Dedifferentiated amniotic fluid mesenchymal stem cell (primary cell): ENCODE measurements at regions not wholly inside any gene's neighbourhood (a gene's known extent, or its start where the extent isn't known, plus 50 kb on each side); places are given as distances from the start of the nearest gene placed in this dataset.

Experiments used
- DNase-seq: peaks from one replicate; pipeline ENCODE4 v3.0.0-alpha.2; 2016; ENCODE audit errors: extremely low spot score

DNA sequence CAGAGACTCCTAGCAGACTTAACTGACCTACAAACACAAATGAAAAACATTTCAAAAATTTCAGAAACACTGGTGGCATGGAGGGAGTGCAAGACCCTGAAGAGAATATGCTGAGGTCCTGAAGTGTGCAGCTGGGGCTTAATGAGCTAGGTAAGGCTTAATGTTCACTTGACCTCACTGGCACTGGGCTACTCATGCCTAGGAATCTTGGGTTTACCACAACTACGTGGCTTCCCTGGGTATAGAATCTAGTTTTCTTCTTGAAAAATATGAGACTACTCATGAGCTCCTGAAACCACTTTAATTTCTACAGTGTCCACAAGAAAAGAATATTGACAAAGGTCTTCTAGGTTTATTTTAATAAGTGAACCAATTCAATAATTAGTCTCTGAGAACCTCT, 139.8 kb downstream of the HNMT start:
- DNase-seq: no peak

DNA sequence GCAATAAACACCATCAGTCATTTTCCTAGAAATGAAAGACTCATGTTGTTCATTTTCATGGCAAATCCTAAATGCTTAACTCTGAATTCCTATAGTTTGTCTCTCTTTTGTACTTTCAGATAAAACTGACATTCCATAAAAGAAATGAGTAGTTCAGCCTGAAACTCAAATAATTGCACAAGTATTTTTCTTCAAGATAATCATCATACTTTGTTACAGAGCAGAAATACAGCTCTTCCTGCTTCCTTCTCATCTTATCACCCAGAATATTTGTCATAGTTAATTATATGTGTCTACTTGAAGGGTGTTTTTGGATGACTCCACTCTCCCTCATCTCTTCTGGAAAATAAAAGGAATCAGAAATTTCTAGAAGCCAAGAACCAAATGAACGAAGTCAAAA, 141.1 kb downstream of the HNMT start:
- DNase-seq: no peak

DNA sequence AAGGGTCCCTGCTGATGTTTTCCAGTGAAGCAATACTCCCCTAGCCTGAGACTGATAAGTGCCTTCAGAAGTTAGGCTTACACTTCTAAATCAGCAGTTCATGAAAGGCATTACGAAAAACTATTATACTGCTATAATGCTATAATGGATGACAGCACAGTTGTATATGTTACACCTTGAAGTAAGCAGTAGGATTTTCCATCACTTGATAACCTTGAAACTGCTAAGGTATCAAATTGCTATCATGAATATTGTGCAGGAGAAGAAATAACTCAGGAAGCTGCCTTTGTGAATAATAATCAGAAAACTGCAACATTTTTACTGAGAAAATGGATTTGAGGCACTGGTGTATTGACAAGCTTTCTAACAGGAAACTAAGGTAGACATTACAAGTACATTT, 142.3 kb downstream of the HNMT start:
- DNase-seq: no peak

DNA sequence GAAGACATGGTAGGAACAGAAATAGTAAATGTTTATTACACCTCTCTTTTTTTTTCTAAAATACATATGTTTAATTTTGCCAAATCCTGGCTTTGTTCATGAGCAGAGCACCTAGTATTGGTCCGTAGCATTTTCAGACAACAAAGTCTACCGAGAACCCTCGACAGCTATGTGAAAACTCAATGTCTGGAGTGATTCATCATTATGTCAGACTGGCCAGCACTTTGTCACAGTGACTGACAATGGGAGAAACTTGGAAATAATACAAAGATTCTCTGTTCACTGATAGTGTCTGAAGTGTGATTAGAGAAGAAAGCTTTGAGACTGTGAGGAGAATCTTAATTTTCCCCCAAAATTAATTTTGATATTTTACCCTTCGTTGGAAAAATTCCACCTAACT, 143.0 kb downstream of the HNMT start:
- DNase-seq: no peak

DNA sequence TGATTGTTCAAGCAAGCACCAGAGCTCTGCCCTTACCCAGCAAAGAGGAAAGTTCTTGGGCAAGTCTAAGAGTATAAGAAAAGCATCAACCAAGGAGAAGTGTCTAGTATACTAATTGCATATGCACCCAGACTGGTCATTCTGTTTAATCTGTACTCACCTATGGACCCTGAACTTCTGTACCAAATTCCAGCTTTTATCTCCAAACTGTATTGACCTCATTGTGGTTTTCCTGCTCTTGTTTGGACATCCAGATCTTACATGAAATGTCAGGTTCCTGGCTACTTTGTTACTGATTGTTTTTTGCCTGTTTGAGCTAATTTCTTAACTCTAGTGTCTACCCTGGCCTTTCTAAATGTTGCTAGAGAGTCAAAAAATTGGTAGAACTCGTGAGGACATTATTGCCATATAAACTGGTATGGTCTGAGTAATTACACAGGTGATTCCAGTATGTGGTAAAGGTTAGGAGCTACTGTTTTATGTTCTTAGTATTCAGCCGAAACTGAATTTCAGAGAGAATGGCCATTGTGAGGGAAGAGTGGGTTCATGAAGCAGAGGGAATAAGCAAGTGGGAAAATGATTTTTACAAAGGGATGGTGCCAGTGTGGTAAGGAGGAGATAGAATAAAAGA, 146.3 kb downstream of the HNMT start:
- DNase-seq: no peak

DNA sequence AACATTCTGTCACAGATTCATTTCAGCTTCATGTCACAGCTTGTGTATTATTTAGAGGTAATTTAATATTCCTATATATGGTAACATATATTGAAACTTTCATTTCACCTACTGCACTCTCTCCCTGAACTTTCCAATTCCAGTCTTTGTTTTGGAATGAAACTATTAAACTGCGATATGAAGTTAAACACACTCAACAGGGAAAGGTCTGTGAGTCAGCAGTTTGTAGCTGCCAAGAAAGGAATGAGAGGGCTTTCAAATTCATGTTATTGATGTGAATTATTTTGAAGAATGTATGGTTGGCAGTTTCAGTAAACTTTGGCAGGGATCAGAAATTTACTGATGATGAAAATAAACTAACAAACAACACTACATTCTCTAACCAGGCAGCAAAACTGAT, 148.3 kb downstream of the HNMT start:
- no peak for DNase-seq

DNA sequence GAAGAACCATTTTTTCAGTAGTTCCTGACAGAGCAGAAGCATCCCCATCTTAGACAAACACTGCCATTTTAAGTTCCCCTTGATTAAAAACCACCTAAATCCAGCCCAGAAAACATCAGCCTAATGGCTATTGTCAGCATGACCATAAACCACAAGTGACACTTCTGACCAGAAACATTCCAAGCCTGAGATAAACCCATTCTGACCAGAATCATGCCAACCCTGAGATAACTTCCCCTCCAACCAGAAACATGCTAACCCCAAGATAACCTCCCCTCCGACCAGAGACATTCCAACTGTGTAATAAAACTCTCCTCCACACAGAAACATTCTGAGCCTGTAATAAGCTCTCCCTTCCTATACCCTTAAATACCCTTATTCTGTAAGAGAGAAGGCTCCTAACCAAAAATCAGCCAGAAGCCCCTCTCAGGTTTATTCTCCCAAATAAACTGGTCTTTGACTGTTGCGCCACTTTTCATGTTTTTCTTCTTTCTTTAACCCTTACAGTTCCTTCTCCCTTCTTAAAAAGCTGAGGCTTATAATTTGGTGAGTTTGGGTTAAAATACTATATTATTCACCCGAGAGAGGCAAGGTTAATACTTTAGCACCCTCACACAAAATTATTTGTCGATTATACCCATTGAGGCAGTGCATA, 149.7 kb downstream of the HNMT start:
- DNase-seq: no peak

DNA sequence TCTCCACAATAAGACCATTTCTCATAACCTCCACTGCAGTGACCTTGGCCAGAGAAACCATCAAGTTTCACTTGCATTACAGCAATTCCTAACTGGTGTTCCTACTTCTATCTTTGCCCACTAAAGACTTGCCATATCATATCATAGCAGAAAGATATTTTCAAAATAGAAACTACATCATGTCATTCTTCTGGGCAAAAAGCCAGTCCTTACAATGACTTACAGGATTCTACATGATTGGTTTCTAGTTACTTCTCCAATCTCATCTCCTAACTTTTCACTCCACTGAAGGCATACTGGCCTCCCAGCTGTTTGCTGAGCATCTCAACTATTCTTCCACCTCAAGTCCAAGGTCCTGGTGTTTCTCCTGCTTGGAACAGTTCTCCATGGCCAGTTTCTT, 151.4 kb downstream of the HNMT start:
- DNase-seq: no peak

DNA sequence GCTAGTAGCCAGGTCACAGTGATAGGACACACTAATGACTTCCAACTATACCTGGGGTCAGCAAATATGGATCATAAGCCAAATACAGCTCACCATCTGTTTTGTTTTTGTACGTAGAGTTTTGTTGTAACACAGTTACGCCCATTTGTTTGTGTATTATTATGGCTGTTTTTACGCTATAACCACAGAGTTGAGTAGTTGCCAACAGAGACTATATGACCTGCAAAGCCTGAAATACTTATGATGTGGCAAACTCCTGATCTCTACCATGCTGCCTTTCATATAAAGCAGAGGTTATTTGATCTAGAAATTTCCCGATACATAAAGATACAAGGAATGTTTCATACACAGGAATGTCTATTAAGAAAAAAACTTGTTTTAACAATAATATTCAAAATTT, 152.2 kb downstream of the HNMT start:
- DNase-seq: no peak

DNA sequence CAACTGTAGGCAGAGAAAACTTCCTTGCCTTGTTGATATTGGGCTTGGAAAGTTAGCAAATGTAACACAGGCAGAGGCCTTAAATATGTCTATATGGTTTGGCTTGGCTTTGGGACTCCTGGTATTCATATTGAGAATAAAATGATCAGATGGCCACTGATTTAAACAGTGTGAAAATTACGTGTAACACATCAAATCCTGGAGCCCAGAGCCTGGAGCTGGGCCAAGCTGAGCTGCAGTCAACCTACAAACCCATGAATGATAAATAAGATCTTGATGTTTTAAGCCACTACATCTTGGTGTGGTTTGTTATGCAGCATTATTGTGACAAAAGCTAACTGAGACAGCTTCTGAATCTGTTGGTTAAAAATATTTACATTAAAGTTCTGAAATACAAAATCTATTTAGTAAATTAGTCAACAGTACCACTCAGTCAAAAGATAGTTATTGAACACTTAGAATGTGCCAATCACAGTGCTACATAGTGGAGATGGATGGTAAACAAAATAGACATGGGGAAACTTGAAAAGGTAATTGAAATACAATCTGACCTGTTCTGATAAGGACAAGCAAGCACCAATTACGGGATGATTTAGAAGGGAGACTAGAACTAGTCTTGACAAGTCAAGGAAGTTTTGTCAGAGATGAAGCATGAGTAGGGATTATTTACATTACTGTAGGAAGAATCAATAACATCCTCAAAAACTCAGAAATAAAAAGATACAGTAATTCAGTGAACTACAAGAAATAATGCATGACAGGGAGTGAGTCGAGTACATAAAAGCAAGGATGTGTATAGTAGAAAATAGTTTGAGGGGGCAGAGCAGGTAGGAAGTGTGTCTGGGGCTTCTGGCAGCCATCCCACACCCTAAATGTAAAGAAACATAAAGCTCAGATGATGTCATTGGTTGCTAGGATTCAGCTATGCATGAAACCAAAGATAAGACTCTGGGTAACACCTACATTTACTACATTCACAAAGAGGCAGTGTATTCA, 157.7 kb downstream of the HNMT start:
- no peak for DNase-seq

DNA sequence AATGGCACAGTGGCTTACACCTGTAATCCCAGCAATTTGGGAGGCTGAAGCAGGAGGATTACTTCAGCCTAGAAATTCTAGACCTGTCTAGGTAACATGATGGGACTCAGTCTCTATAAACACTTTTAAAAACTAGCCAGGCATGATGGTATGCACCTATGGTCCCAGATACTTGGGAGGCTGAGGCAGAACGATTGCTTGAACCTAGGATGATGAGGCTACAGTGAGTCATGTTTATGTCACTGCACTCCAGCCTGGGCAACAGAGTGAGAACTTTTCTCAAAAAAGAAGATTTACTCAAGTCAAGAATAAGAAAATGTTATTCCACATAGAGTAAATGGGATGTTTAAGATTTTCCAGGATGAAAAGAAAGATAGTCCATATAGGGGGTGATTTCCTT, 158.6 kb downstream of the HNMT start:
- DNase-seq: no peak

DNA sequence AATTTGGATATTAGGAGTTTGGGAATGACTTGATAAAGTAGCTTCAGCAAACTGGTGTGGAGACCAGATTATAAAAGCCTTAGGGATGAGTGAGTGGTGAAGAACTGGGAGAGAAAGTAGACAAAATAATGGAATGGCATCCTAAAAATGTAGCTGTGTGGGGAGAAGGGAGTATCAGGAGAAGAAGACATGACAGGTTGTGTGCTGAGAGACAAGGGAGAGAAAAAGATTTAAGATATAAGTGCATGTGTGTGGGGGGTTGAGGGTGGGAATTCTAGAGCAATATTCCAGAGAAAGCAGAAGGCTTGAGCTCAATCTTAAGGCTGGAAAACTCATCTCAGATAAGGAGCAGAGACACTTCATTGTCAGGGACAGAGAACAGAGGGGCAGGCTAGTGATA, 159.5 kb downstream of the HNMT start:
- DNase-seq: no peak

DNA sequence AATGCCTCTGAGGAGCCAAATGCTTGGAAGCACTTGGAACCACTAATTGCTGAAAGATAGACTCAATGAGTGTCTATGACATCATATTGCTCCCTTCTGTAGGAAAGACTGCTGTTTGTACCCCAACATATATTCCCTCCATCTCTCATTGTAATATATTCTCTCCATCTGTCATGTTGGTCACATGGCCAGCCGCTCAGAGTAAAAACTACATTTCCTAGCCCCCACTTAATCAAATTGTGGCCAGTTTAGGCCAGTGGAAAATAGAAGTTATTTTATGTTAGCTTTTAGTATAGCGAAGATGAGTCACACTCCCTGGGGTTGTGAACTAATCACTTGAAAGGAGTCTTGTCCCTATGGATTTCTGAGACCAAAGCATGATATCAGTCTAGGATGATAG, 160.2 kb downstream of the HNMT start:
- DNase-seq: no peak

DNA sequence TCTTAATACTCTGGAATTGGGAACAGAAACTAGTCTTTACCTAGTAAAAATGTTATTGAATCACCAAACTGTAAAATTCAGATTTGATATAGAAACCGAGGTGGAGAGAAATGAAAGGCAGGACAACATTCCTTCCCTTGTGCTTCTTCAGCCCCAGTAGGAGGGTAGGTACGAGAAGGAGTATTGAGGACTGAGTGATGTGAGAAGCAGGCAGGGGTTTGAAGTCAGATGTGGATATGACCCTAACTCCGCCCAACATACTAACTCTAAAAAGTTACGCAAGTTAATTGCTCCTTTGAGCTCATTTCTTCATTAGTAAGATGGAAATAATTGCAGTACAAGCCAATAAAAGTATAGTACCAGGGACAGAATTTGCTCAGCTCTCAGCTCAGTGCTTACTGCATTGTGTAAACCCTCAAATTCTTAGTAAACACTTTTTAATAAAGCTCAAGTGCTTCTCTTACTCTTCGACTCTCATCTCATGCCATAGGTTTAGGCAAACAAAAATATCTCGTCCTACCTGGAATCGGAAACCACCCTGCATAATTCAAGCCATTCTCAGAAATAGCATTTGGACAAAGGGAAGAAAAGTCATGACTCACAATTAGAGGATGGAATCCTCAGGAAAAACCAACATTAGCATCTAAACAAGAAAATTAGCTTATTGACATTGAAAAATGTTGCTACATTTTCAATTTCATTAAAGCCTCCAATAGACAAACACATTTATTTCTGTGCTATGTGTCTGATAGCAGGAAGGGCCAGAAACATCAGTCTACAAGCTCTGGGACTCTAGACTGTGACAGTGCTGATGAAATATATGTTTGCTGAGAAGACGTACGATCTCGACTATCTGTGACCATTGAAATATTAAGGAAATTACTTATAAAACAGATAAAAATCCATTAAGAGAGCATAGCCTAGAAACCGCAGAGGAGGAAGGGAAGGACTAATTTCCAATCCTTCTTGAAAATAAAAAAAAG, 161.3 kb downstream of the HNMT start:
- DNase-seq: no peak

DNA sequence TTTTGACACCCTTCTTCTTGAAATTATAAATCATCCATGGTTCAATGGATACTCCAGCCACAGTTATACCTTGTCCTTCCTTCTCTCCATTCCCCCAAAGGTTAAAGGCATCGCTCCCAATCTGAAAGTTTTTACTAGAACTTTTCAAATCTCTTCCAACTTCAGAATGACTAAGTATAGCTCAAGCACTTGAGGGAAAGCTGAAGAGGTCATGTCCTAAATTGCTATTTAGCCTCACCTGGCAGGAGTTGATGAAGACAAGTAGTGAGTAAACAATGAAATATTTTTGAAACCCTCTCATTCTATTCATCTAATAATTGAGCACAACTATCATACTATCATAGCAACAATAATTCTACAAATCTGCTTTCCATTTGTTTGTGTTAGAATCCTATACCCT, 167.8 kb downstream of the HNMT start:
- no peak for DNase-seq

DNA sequence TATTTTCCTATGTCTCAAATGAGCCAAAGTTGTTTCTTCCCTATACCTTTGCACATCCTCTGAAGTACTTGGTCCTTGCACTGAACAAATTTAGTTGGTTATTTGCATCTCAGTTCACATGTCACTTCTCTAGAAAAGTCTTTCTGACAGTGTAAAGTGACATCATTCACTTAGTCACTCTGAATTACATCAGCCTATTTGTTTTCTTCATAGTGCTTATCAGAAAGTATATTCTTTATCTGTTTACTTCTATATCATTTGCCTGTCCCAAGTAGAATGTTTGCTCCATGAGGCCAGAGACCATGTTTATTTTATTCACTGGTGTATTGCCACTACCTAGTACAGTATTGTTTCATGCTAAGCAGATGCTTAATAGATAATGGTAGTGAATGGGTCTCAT, 173.7 kb downstream of the HNMT start:
- no peak for DNase-seq

DNA sequence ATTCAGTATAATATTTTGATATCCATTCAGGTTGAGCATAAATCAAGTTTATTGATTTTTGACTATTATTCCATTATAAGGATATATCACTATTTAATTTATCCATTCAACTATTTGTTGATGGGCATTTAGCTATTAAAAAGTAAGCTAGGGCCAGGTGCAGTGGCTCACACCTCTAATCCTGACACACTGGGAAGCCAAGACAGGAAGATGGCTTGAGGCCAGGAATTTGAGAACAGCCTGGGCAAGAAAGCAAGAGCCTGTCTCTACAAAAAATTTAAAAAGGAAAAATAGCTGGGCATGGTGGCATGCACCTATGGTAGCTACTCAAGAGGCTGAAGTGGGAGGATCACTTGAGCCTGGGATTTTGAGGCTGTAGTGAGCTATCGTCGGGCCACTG, 183.5 kb downstream of the HNMT start:
- no peak for DNase-seq

DNA sequence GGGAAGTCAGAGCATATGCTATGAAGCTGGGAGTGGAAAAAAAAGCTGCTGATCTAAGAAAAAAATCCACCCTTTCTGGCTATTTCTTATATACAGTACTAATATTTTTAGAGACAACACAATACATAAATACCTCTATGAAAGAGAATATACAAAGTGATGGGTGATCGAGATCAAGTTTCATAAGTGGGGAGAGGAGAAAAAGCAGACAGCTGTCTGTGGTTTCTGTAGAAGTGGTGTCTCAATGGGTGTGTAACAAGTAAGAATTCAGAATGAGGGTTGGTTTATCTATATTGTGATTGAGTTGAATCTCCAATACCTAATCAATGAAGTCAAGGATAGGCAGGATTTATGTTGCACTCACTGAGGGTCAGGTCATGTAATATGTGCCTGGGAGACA, 191.0 kb downstream of the HNMT start:
- DNase-seq: no peak

DNA sequence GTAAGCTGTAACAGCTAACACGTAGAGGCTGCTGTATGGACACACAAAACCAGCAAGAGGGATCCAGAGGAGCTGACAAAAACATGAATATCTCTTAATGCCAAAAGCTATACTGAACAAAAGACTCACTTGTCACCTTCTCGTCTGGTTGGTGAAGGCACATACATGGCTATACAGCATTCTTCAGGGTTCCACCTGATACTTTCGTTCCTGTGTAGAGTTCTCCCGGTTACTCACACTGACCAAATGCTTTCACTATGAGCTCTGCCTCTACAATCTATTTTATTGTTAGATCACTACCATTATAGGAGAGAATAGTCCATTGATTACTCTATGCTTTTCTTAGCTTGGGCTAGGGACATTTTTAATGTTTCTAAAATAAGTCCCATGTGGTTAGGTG, 193.1 kb downstream of the HNMT start:
- no peak for DNase-seq

DNA sequence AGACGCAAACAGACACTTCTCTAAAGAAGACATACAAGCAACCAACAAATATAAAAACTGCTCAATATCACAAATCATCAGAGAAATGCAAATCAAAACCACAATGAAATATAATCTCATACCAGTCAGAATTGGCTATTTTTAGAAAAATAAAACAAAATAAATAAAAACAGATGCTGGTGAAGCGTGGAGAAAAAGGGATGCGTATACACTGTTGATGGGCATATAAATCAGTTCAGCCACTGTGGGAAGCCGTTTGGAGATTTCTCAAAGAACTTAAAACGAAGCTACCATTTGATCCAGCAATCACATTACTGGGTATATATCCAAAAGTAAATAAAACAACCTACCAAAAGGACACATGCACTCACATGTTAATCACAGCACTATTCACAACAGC, 206.2 kb downstream of the HNMT start:
- DNase-seq: no peak

DNA sequence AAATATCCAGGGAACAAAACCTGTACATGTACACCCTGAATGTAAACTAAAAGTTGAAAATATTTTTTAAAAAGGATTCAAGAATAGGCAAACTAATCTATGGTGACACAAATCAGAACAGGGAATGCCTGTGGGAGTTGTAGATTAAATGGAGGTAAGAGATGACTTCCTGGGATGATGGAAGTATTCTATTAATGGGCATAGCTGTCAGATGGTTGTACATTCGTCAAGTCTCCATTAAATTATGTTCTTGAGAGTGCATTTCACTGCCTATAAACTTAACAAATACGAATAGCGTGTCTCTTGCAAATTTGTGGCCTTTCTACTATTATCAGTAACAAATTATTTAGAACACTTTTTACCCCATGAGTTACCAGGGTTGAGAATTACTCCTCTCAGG, 207.0 kb downstream of the HNMT start:
- no peak for DNase-seq

DNA sequence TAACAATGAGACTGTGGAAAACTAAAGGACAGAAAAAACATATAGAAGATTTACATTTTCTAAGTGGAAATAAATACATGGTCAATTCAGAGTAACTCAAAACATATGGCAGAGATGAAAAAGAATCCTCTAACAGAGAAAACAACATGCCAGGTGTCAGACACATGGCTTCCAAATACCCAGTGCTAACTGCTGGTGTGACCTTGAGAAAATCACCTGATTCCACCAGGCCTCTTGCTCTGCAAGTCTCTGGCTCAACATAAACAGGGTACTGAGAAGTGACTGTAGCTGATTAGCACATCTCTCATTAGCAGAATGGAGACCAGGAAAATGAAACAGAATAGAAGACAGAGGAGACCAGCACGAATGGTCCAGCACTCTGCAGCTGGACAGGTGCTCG, 210.8 kb downstream of the HNMT start:
- no peak for DNase-seq
